GM10248 (cell line): ENCODE measurements at regions not wholly inside any gene's neighbourhood (a gene's known extent, or its start where the extent isn't known, plus 50 kb on each side); places are given as distances from the start of the nearest gene placed in this dataset.

Experiments used
- CTCF ChIA-PET: fragments of 300-600 bp; sonication (Branson Sonifier 250); formaldehyde crosslinking; extraction: SDS; loops from one replicate; lab custom pipeline; 2021; ENCODE audit warnings: antibody characterized with exemption; lab: Yijun Ruan, JAX
- POLR2A ChIA-PET: fragments of 350-650 bp; sonication (Branson Sonifier 250); formaldehyde crosslinking; extraction: SDS; loops from one replicate; lab custom pipeline; 2020; ENCODE audit warnings: antibody characterized with exemption; lab: Yijun Ruan, JAX
- DNase-seq: peaks from one replicate; pipeline ENCODE4 v3.0.0; 2012; ENCODE audit errors: extremely low spot score
- TF ChIP-seq, protein P1 (sequence below): IDR thresholded peaks from 2 replicates; pipeline ENCODE4 v1.5.1; 2012; ENCODE audit warnings: mild to moderate bottlenecking, low read depth; ENCODE audit errors: extremely low read depth, missing control alignments, control extremely low read depth

DNA sequence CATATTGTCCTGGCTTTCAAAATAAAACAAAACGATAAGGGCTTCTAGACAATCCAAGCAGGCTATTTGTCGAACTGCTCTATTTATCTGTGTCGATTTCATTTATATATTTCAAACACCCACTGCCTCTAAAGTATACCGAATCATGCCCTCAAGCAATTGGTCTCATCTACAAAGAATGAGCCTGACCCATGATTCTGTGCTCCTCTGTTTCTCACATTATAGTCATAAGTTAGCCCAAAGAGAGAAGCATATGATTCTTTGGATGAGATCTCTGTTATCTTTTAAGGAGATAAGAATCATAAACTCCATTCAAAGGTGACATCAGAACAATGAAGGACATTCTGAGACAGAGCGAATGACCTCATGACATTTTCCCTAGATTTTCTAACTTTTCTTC lies 191.1 kb downstream of the MAP2K6 start:
- TF ChIP-seq, protein P1, sequence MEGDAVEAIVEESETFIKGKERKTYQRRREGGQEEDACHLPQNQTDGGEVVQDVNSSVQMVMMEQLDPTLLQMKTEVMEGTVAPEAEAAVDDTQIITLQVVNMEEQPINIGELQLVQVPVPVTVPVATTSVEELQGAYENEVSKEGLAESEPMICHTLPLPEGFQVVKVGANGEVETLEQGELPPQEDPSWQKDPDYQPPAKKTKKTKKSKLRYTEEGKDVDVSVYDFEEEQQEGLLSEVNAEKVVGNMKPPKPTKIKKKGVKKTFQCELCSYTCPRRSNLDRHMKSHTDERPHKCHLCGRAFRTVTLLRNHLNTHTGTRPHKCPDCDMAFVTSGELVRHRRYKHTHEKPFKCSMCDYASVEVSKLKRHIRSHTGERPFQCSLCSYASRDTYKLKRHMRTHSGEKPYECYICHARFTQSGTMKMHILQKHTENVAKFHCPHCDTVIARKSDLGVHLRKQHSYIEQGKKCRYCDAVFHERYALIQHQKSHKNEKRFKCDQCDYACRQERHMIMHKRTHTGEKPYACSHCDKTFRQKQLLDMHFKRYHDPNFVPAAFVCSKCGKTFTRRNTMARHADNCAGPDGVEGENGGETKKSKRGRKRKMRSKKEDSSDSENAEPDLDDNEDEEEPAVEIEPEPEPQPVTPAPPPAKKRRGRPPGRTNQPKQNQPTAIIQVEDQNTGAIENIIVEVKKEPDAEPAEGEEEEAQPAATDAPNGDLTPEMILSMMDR: no peak
- ChIA-PET CTCF (no interaction called here), POLR2A (no interaction called here)
- no peak for DNase-seq

DNA sequence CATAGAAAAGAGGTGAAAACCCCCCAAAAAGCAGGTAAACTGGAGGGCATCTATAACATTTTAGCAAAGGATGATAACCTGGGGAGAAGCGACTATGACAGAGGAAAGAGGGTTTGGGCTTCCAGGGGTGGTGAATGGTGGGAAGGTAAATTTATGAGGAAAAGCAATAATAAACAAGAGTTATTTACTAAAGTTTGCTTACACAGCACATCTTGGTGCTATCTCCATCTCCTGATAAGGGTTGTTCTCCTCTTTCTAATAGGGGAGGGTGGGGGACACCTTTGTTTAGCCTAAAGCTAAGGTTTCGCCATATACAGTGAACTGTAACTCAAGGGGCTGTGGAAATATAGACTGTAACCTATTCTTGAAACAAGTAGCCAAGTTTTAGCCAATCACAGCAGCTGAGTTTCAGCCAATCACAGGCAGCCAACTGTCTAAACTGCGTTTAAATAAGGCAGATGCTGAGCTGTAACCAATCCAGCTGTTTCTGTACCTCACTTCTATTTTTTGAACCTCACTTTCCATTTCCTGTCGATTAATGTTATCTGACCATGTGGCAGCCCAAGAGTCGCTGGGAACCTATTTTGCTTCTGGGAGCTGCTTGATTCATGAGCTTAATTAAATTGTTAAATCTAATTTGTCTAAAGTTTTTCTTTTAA lies 191.8 kb downstream of the MAP2K6 start:
- POLR2A ChIA-PET: interaction anchor here (1.1 kb wide), 1 partner anchor 30 kb away, joined by 3 read pairs; no protein-coding TSS in a partner anchor

DNA sequence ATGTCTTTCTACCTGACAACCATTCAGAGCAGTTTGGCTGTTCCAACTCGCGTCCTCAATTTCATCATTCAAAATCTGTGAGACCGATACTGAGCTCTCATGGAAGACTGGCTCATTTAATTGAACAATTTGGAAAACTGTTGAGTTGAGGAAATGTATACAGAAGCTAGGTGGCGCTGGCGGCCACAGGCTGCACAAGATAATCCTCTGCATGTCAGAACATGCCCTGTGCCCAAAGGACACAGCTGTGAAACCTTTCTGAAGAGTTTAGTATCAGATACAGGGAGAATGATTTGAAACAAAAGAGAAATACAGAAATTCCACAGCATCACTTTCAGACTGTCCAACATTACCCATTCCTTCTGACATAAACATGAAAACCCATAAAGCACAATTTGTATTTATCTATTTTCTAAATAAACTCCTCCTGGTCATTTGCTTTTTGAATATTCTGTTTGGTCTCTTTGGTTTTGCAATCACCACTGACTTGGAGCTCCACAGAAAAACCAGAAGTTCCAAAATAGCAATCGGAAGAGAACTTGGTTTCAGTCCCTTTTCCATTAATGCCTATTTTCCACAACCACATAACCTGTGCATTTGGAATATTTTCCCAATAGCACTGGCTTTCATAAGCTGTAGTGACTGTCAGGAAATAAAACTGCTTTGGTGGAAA lies 192.8 kb downstream of the MAP2K6 start:
- TF ChIP-seq, protein P1: peak; percentile 65
- DNase-seq: peak; percentile 51
- POLR2A ChIA-PET: interaction anchor here (1.1 kb wide), 1 partner anchor 31 kb away, joined by 3 read pairs; no protein-coding TSS in a partner anchor
- CTCF ChIA-PET: interaction anchor here (0.7 to 4.9 kb wide), 57 partner anchors 11 to 1022 kb away, joined by 3 to 53 read pairs (median 4); partner anchors contain the start of gene KCNJ16

More for the DNA sequence above, 191.8 kb downstream of the MAP2K6 start:
- TF ChIP-seq, protein P1: no peak
- CTCF ChIA-PET: interaction anchor here (0.9 to 4.9 kb wide), 41 partner anchors 10 to 1023 kb away, joined by 3 to 53 read pairs (median 5); partner anchors contain the start of gene KCNJ16
- DNase-seq: no peak

DNA sequence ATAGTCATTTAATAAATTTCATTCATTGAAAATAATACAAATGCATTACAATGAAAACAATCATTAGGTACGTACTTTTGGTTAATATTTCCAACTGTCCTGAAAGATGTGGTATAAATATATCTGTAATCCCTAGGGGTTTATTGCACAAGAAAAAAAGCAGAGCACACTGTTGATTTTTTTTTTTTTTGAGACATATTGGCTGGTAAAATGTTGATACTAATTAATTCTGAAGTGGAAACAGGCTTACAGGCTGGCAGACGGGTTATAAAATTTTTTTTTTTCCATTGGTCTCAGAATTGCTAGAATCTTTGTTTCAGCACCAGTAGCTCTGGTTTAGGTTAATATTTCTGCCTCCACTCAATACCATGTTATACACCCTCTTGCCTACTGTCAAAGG lies 193.6 kb downstream of the MAP2K6 start:
- DNase-seq: no peak
- TF ChIP-seq, protein P1: no peak
- CTCF ChIA-PET: interaction anchor here (0.9 to 4.9 kb wide), 30 partner anchors 10 to 949 kb away, joined by 3 to 53 read pairs (median 5); partner anchors contain the start of gene KCNJ16
- POLR2A ChIA-PET: no interaction called here

DNA sequence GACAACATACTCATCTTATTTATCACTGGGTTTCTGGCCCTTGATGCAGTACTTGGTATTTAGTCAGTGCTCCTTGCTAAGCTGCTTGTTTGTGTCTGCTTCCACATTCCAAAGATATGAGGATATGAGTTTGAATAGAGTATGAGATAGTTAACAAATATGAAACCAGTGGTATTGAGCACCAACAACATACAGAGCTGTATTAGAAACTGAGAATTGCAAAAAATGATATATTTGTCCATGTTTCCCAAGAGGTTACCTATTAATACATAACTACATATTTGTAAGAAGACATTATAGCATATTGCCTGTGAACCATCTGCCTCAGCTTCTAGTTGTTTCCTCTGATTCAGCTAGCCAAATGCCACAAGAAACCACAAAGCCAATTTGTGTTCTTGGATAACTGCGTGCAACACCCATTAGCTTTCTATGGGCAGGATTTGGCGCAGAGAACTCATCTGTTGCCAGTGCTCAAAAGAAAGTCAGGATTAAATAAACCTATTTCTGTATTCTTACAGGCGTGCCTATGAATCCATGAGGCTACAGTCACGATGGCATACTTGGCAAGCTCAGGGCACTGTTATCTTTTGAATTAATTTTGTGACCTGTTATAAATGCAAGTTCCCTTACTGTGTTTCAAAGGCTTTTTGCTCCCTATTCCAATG lies 194.4 kb downstream of the MAP2K6 start:
- no peak for DNase-seq
- POLR2A ChIA-PET: no interaction called here
- TF ChIP-seq, protein P1: no peak
- CTCF ChIA-PET: interaction anchor here (0.7 to 4.9 kb wide), 17 partner anchors 8 to 948 kb away, joined by 3 to 53 read pairs (median 3); no protein-coding TSS in a partner anchor
